ENCODE measurements at regions not wholly inside any gene's neighbourhood (a gene's known extent, or its start where the extent isn't known, plus 50 kb on each side); places are given as distances from the start of the nearest gene placed in this dataset.

DNA sequence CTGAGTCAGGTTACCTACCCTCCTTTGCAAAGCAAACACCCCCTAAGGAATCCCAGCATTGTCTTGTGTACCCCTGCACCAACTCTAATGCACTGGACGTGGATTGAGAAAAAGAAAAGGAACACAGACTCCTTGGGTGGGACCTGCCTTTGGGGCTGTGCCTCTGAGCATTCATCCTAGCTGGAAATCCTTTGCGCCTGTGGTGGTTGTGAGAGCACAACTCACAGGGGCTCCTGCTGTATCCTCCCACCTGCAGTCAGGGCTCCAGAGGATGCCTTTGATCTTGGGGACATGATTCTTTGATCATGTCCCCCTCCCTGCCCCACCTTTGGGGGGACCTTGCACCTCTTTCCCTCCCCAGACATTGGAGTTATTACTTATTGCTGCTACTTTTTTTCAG lies 338.5 kb downstream of the GADD45G start:
- TF ChIP-seq, protein P1, sequence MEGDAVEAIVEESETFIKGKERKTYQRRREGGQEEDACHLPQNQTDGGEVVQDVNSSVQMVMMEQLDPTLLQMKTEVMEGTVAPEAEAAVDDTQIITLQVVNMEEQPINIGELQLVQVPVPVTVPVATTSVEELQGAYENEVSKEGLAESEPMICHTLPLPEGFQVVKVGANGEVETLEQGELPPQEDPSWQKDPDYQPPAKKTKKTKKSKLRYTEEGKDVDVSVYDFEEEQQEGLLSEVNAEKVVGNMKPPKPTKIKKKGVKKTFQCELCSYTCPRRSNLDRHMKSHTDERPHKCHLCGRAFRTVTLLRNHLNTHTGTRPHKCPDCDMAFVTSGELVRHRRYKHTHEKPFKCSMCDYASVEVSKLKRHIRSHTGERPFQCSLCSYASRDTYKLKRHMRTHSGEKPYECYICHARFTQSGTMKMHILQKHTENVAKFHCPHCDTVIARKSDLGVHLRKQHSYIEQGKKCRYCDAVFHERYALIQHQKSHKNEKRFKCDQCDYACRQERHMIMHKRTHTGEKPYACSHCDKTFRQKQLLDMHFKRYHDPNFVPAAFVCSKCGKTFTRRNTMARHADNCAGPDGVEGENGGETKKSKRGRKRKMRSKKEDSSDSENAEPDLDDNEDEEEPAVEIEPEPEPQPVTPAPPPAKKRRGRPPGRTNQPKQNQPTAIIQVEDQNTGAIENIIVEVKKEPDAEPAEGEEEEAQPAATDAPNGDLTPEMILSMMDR (IDR thresholded peaks at IDR 0.05; ENCODE audit: low read length) = no peak
- no peak for TF ChIP-seq EZH2phosphoT487 (IDR thresholded peaks at IDR 0.05; ENCODE audit: low read length)
